GM12891 (cell line): ENCODE measurements at regions not wholly inside any gene's neighbourhood (a gene's known extent, or its start where the extent isn't known, plus 50 kb on each side); places are given as distances from the start of the nearest gene placed in this dataset.

Source experiments
- DNase-seq: peaks from one replicate; pipeline ENCODE4 v3.0.0; 2011; ENCODE audit warnings: low spot score; ENCODE audit not compliant: insufficient read length
- FAIRE-seq: peaks from 2 replicates; lab custom pipeline; 2011; peaks lifted over from hg19 to GRCh38; lab: Jason Lieb, UNC
- PAX5 ChIP-seq: IDR thresholded peaks from 2 replicates; pipeline ENCODE4 v1.6.1; 2011; ENCODE audit warnings: low read length, moderate library complexity, mild to moderate bottlenecking; ENCODE audit not compliant: insufficient read depth, severe bottlenecking
- POLR2A ChIP-seq: IDR thresholded peaks from 2 replicates; pipeline ENCODE4 v1.6.1; 2011; ENCODE audit warnings: low read depth, low read length, control low read depth
- POLR2AphosphoS5 ChIP-seq: IDR thresholded peaks from 2 replicates; pipeline ENCODE4 v1.6.1; 2011; ENCODE audit warnings: low read depth, low read length, control low read depth
- POU2F2 ChIP-seq: IDR thresholded peaks from 2 replicates; pipeline ENCODE4 v1.6.1; 2011; ENCODE audit warnings: low read depth, mild to moderate bottlenecking, control low read depth, low read length, moderate library complexity
- SPI1 ChIP-seq: IDR thresholded peaks from 2 replicates; pipeline ENCODE4 v1.6.1; 2011; ENCODE audit warnings: low read depth, low read length, control low read depth
- TAF1 ChIP-seq: IDR thresholded peaks from 2 replicates; pipeline ENCODE4 v1.6.1; 2011; ENCODE audit warnings: low read depth, low read length, control low read depth

DNA sequence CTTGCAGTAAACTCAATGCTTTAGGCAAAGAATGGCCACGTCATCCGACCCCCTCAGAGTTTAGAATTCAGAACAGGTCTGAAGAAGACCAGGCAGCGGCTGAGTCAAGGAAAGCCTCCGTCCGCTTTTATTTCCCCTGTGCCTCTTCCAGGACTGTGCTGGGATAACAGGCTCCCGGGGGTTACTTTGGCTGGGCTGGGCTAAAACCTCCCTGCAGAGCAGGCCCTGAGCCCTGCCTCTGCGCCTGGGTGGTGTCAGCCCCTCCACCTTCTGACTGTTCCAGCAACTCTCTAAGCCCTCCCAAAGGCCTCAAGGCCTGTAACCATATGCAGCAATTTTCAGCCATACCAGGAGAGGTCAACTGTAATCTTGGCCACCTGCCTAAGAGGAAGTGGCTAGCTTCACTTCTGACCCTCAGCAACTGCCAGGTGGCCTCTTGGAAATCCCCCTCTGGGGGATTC lies 166.5 kb downstream of the RPIA start:
- peak; percentile 95 for FAIRE-seq

GRCh38 chr2:88859461-88859860 lies 168.0 kb downstream of the RPIA start:
- TF ChIP-seq TAF1, result peak; percentile 53; the same call in 1 of the 2 replicates
- peak; percentile 46; the same call in 1 of the 2 replicates for TF ChIP-seq POU2F2
- TF ChIP-seq PAX5, result no peak
- TF ChIP-seq POLR2AphosphoS5, result peak; percentile 86
- TF ChIP-seq POLR2A, result peak; percentile 87
- no peak for TF ChIP-seq SPI1
- DNase-seq, result no peak
- peak; percentile 76 for FAIRE-seq

More for the DNA sequence above, 166.5 kb downstream of the RPIA start:
- peak; percentile 93 for TF ChIP-seq POLR2A
- peak; percentile 93 for TF ChIP-seq SPI1
- TF ChIP-seq TAF1, result peak; percentile 90
- no peak for TF ChIP-seq PAX5
- peak; percentile 93 for TF ChIP-seq POLR2AphosphoS5
- peak; percentile 84 for TF ChIP-seq POU2F2
- no peak for DNase-seq

DNA sequence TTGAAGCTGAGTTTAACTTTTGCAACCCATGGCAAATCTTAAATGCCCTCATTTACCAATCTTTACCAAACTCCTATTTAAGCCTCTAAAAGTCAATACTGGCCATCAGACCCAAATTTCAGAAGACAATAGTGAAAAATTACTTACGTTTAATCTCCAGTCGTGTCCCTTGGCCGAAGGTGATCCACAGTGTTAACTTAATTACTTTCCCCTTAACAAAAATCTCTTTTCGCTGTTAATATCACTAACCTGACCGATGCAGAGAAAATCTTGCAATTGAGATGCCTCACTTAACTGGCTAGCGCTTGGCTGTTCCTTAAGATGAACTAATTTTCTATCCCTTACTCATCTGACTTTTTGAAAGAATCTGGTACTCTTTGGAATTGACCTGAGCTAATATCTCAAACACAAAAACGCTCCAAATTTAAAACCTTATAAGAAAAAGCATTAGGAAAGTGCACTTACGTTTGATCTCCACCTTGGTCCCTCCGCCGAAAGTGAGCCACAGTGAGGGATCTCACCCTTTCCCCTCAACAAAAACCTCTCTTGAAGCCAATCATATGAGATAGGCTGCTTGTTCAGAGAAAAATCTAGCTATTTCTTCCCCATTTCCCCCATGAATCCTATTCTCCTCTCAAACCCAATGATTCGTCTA lies 169.1 kb downstream of the RPIA start:
- FAIRE-seq, result peak; percentile 50
- TF ChIP-seq TAF1 (0 out of 2 replicates have a peak, but pooled peaks have one; percentile 15), PAX5 (no peak), POLR2AphosphoS5 (peak; percentile 45; the same call in 1 of the 2 replicates), SPI1 (no peak), POLR2A (peak; percentile 26), POU2F2 (no peak; the same call in 1 of the 2 replicates)
- DNase-seq, result no peak

DNA sequence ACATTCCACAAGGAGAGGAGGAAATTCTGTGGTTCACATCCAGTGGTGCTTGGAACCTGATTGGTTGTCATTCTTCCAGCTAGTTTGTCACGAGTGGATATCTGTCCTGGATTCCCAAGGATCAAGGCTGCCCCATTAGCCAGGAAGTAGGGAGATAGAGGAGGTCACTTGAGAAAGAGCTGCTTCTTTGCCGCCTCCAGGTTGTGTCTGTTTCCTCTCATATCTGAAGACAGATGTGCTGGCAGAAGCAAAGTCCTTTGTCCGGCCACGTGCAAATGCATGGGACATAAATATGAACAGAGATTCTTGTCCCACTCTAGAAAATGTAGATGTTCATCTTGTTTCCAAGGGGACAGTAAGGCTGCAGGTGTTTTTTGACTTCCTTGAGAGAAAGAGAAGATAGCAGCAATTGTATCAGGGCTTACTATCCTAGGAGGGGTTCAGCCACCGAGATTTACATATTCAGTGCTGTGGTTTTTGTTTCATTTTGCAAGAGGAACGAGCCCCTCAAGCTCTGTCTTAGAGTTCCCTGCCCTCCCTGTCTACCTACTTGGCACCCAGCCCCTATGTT lies 174.4 kb downstream of the RPIA start:
- peak; percentile 46; the same call in 1 of the 2 replicates for TF ChIP-seq SPI1
- peak; percentile 65 for TF ChIP-seq POLR2AphosphoS5
- peak; percentile 94 for TF ChIP-seq POU2F2
- no peak for TF ChIP-seq PAX5
- peak; percentile 65 for TF ChIP-seq POLR2A
- peak; percentile 75; the same call in 1 of the 2 replicates for TF ChIP-seq TAF1
- FAIRE-seq, result no peak
- no peak for DNase-seq

DNA sequence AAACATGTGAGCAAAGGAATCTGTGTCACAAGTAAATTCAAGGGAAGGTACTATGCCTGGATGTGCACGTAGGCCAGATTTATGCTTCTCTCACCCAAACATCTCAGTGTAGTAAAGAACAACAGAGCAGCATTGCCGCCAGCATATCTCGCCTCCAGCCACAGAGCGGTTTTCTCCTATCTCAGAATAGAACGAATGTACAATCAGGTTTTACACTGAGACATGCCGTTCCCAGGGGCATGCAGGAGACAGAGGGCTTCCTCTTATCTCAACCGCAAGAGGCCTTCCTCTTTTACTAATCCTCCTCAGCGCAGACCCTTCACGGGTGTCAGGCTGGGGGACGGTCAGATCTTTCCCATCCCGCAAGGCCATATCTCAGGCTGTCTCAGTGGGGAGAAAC lies 175.3 kb downstream of the RPIA start:
- DNase-seq (no peak), FAIRE-seq (peak; percentile 97)
- no peak; the same call in 1 of the 2 replicates for TF ChIP-seq POLR2AphosphoS5
- peak; percentile 89 for TF ChIP-seq SPI1

GRCh38 chr2:88868861-88869260 lies 177.4 kb downstream of the RPIA start:
- FAIRE-seq (no peak), DNase-seq (no peak)
- no peak for TF ChIP-seq POLR2AphosphoS5

DNA sequence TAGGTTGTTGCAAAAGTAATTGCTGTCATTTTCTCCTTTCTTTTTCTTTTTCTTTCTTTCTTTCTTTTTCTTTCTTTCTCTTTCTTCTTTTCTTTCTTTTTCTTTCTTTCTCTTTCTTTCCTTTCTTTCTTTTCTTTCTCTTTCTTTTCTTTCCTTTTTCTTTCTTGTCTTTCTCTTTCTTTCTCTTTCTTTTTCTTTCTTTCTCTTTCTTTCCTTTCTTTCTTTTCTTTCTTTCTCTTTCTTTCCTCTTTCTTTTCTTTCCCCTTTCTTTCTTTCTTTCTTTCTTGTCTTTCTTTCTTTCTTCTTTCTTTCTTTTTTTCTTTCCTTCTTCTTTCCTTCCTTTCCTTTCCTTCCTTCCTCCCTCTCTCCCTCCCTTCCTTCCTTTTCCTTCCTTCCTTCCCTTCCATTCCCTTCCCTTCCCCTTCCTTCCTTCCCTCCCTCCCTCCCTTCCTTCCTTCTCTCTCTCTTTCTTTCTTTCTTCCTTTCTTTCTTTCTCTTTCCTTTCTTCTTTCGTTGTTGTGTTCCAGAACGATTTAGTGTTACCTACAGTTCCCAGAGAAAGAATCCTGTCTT lies 178.9 kb downstream of the RPIA start:
- DNase-seq (no peak), FAIRE-seq (no peak)
- TF ChIP-seq POU2F2 (no peak), PAX5 (no peak), POLR2AphosphoS5 (no peak), POLR2A (no peak), SPI1 (no peak), TAF1 (no peak)

GRCh38 chr2:88871336-88871735 lies 179.9 kb downstream of the RPIA start:
- TF ChIP-seq SPI1, result peak; percentile 50; the same call in 1 of the 2 replicates
- TF ChIP-seq POU2F2, result no peak
- DNase-seq (no peak), FAIRE-seq (no peak)

DNA sequence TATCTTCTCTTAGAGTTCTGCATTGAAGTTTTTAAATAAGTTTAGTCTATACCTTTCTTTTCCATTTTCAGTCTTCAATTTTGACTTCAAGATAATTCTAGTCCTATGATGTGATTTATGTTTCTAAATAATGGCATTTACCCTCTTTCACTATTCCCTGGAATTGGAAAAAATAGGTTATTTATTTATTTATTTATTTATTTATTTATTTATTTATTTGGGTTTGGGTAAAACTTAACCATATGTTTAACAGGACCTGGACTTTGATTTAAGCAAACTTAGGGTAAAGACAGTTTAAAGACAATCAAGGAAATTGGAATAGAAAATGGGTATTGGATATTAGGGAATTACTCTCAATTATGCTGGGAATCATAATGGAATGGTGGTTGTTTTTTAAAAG lies 182.1 kb downstream of the RPIA start:
- no peak for FAIRE-seq
- TF ChIP-seq POU2F2 (no peak), POLR2AphosphoS5 (no peak), POLR2A (no peak), SPI1 (no peak), PAX5 (no peak), TAF1 (no peak)
- DNase-seq, result no peak

DNA sequence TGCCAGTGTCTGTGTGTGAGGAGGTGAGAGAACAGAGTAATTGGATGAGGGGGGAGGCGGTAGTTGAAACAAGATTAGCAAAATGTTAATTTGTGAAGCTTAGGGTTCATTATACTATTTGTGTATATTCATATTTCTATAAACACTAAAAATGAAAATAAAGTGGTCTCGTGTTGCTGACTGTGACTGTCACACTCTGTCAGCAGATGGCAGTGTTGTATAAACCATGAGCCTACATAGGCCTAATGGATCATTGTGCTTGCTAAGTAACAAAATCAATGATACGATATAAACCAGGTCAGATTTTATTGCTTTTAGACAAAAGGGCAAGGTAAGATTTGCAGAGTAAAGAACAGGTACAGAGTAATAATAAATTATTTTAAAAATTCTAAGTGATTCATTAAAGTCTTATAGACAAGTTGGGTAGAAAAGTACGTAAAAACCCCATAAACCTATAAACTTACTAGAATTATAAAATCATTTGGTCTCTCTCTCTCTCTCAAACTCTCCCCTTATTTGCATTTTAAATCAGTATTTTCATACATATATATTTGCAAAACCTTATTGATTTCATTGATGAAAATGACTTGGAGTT lies 182.7 kb downstream of the RPIA start:
- FAIRE-seq (peak; percentile 97), DNase-seq (no peak)
- TF ChIP-seq POLR2A (no peak), POU2F2 (no peak), POLR2AphosphoS5 (no peak), SPI1 (no peak), PAX5 (no peak), TAF1 (no peak)
